Loucy (cell line): ENCODE measurements at regions not wholly inside any gene's neighbourhood (a gene's known extent, or its start where the extent isn't known, plus 50 kb on each side); places are given as distances from the start of the nearest gene placed in this dataset.

Experiments
- H2AFZ ChIP-seq: fragments of 200-600 bp; sonication (generic); 2 replicates; pipeline ENCODE4 v1.6.0; 2016; ENCODE audit warnings: antibody characterized with exemption, mild to moderate bottlenecking, low read length, moderate library complexity
- H3F3A ChIP-seq: fragments of 200-600 bp; 2 replicates; pipeline ENCODE4 v1.6.0; 2016; ENCODE audit warnings: antibody characterized with exemption, low read depth, mild to moderate bottlenecking
- H3K27me3 ChIP-seq: fragments of 200-600 bp; sonication (generic); 2 replicates; pipeline ENCODE4 v1.6.1; 2014; ENCODE audit warnings: low read length, mild to moderate bottlenecking; ENCODE audit not compliant: insufficient read depth, poor library complexity, severe bottlenecking
- H3K36me3 ChIP-seq: fragments of 200-600 bp; sonication (generic); 2 replicates; pipeline ENCODE4 v1.6.1; 2016; ENCODE audit warnings: low read length; ENCODE audit not compliant: insufficient read depth
- H3K4me1 ChIP-seq: fragments of 200-600 bp; sonication (generic); 2 replicates; pipeline ENCODE4 v1.5.1; 2014; ENCODE audit warnings: low read length, mild to moderate bottlenecking; ENCODE audit not compliant: insufficient read depth, poor library complexity, severe bottlenecking
- H3K4me2 ChIP-seq: fragments of 200-600 bp; sonication (generic); 2 replicates; pipeline ENCODE4 v1.6.0; 2014; ENCODE audit warnings: antibody characterized with exemption, low read length, low read depth, mild to moderate bottlenecking; ENCODE audit not compliant: poor library complexity, severe bottlenecking
- H3K4me3 ChIP-seq: fragments of 200-600 bp; sonication (generic); 2 replicates; pipeline ENCODE4 v1.5.1; 2014; ENCODE audit warnings: low read length, mild to moderate bottlenecking, mixed read lengths; ENCODE audit not compliant: poor library complexity, severe bottlenecking
- H3K79me2 ChIP-seq: fragments of 200-600 bp; sonication (generic); 2 replicates; pipeline ENCODE4 v1.6.1; 2014; ENCODE audit warnings: low read length; ENCODE audit not compliant: insufficient read depth
- H3K9ac ChIP-seq: fragments of 200-600 bp; sonication (generic); 2 replicates; pipeline ENCODE4 v1.6.0; 2014; ENCODE audit warnings: mild to moderate bottlenecking, low read depth, low read length, moderate library complexity; ENCODE audit not compliant: poor library complexity, severe bottlenecking
- H3K9me2 ChIP-seq: fragments of 200-600 bp; sonication (generic); replicated peaks from 2 replicates; pipeline ENCODE4 v1.6.1; 2016; ENCODE audit warnings: low read depth, low read length, mixed read lengths
- H3K9me3 ChIP-seq: fragments of 200-600 bp; sonication (generic); 2 replicates; pipeline ENCODE4 v1.6.1; 2014; ENCODE audit warnings: mild to moderate bottlenecking, antibody characterized with exemption, low read length, low read depth; ENCODE audit not compliant: insufficient read depth
- H4K20me1 ChIP-seq: fragments of 200-600 bp; sonication (generic); 2 replicates; pipeline ENCODE4 v1.6.0; 2014; ENCODE audit warnings: antibody characterized with exemption, low read length, mild to moderate bottlenecking; ENCODE audit not compliant: insufficient read depth, poor library complexity, severe bottlenecking
- CTCF ChIP-seq: fragments of 200-600 bp; sonication (generic); conservative IDR thresholded peaks from 2 replicates; pipeline ENCODE4 v1.5.1; 2014; ENCODE audit warnings: mild to moderate bottlenecking, antibody characterized with exemption, low read length
- EZH2phosphoT487 ChIP-seq: fragments of 200-600 bp; IDR thresholded peaks from 2 replicates; pipeline ENCODE4 v1.6.1; 2018; ENCODE audit warnings: antibody characterized with exemption, mild to moderate bottlenecking, moderate library complexity, borderline replicate concordance

GRCh38 chr10:61350794-61351193 is 102.4 kb downstream of the TMEM26 start:
- TF ChIP-seq EZH2phosphoT487, result no peak
- TF ChIP-seq CTCF, result no peak
- no peaks in the 10 kb centered on the region for H3K79me2 ChIP-seq
- H3K9me3 ChIP-seq, result no peaks in the 10 kb centered on the region
- H3K4me1 ChIP-seq, result no peaks in the 10 kb centered on the region
- H4K20me1 ChIP-seq, result no peaks in the 10 kb centered on the region
- no peaks in the 10 kb centered on the region for H3F3A ChIP-seq
- no peaks in the 10 kb centered on the region for H3K27me3 ChIP-seq
- H3K9ac ChIP-seq, result no peak overlapping the region
- no peaks in the 10 kb centered on the region for H3K9me2 ChIP-seq
- no peak overlapping the region for H3K4me2 ChIP-seq
- H2AFZ ChIP-seq, result no peak overlapping the region
- H3K36me3 ChIP-seq, result no peaks in the 10 kb centered on the region
- no peak overlapping the region for H3K4me3 ChIP-seq

- H3K4me3 ChIP-seq, result no peak overlapping the region
- H4K20me1 ChIP-seq, result no peaks in the 10 kb centered on the region
- H3K4me2 ChIP-seq, result no peak overlapping the region
- H3K9me2 ChIP-seq, result no peaks in the 10 kb centered on the region
- H3K4me1 ChIP-seq, result no peaks in the 10 kb centered on the region
- no peak overlapping the region for H3K9ac ChIP-seq
- H3K27me3 ChIP-seq, result no peaks in the 10 kb centered on the region
- no peaks in the 10 kb centered on the region for H3K36me3 ChIP-seq
- H3K79me2 ChIP-seq, result no peaks in the 10 kb centered on the region
- TF ChIP-seq EZH2phosphoT487, result no peak
- no peak for TF ChIP-seq CTCF
- H3F3A ChIP-seq, result no peaks in the 10 kb centered on the region
- no peak overlapping the region for H2AFZ ChIP-seq
- H3K9me3 ChIP-seq, result no peaks in the 10 kb centered on the region
Observed at GRCh38 chr10:61350068-61350467, 103.1 kb downstream of the TMEM26 start.

- Histone ChIP-seq H3K9me2 (no peaks in the 10 kb centered on the region), H3K4me1 (peaks cover 13% of the 10 kb centered on the region), H3K79me2 (no peaks in the 10 kb centered on the region), H2AFZ (no peak overlapping the region), H3K9ac (no peak overlapping the region), H4K20me1 (no peaks in the 10 kb centered on the region), H3K27me3 (no peaks in the 10 kb centered on the region), H3K36me3 (no peaks in the 10 kb centered on the region), H3K4me3 (no peak overlapping the region), H3K9me3 (no peaks in the 10 kb centered on the region), H3F3A (no peaks in the 10 kb centered on the region), H3K4me2 (no peak overlapping the region)
- TF ChIP-seq CTCF, result no peak
- no peak for TF ChIP-seq EZH2phosphoT487
Observed at GRCh38 chr10:61346796-61347413, 106.3 kb downstream of the TMEM26 start.
